BE2C (cell line): ENCODE measurements at regions not wholly inside any gene's neighbourhood (a gene's known extent, or its start where the extent isn't known, plus 50 kb on each side); places are given as distances from the start of the nearest gene placed in this dataset.

Experiments used
- DNase-seq: peaks from one replicate; pipeline ENCODE4 v3.0.0-alpha.2; 2020
- H3K27me3 ChIP-seq: fragments of 250-450 bp; sonication (Bioruptor Pico); 2 replicates; pipeline ENCODE4 v1.5.1; 2020; ENCODE audit warnings: mild to moderate bottlenecking
- H3K36me3 ChIP-seq: fragments of 250-450 bp; sonication (Bioruptor Pico); 2 replicates; pipeline ENCODE4 v1.5.1; 2020; ENCODE audit warnings: mild to moderate bottlenecking
- H3K4me1 ChIP-seq: fragments of 250-450 bp; sonication (Bioruptor Pico); 2 replicates; pipeline ENCODE4 v1.5.1; 2020
- H3K4me3 ChIP-seq: 2 replicates; pipeline ENCODE4 v1.5.1; 2011; ENCODE audit warnings: low read depth, low read length
- H3K9me3 ChIP-seq: fragments of 250-450 bp; sonication (Bioruptor Pico); 2 replicates; pipeline ENCODE4 v1.5.1; 2020
- CTCF ChIP-seq: IDR thresholded peaks from 2 replicates; pipeline ENCODE4 v1.5.1; 2012; ENCODE audit warnings: mild to moderate bottlenecking, low read depth, low read length

GRCh38 chr11:8841899-8842298 lies 69.1 kb upstream of the AKIP1 start:
- Histone ChIP-seq H3K4me1 (no peaks in the 10 kb centered on the region), H3K4me3 (no peak overlapping the region), H3K27me3 (no peaks in the 10 kb centered on the region), H3K9me3 (no peaks in the 10 kb centered on the region), H3K36me3 (no peaks in the 10 kb centered on the region)
- no peak for DNase-seq
- no peak for TF ChIP-seq CTCF

DNA sequence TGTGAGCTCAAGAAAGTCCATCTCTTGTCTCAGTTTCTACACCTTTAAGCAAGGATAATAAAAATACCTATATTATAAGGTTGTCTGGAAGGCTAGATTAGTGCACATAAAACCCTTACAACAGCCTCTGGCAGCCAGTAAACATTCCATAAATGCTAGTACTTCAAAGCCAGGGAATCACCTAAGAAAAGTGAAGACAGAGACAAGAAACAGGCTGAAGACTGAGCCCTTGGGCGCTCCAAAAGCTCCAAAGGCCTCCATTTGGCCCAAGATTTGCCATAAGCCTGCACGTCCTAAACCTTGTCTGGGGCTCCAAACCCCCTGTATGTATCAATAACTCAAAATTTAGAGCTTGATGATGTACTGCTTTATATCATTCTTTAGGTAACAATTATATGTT lies 52.2 kb upstream of the AKIP1 start:
- DNase-seq, result no peak
- Histone ChIP-seq H3K36me3 (no peaks in the 10 kb centered on the region), H3K4me1 (no peaks in the 10 kb centered on the region)

More for the DNA sequence above, 52.2 kb upstream of the AKIP1 start:
- H3K27me3 ChIP-seq, result no peaks in the 10 kb centered on the region
- TF ChIP-seq CTCF, result no peak
- no peaks in the 10 kb centered on the region for H3K9me3 ChIP-seq
- no peak overlapping the region for H3K4me3 ChIP-seq
